GM12865 (cell line): ENCODE measurements at regions not wholly inside any gene's neighbourhood (a gene's known extent, or its start where the extent isn't known, plus 50 kb on each side); places are given as distances from the start of the nearest gene placed in this dataset.

Source experiments
- DNase-seq: peaks from one replicate; pipeline ENCODE4 v3.0.0; 2010; ENCODE audit warnings: low read depth
- H3K4me3 ChIP-seq: 2 replicates; pipeline ENCODE4 v1.5.1; 2011; ENCODE audit warnings: mild to moderate bottlenecking, low read depth, low read length, control low read depth
- CTCF ChIP-seq: IDR thresholded peaks from 2 replicates; pipeline ENCODE4 v1.5.1; 2011; ENCODE audit warnings: low read length, control low read depth, low read depth, inconsistent platforms; ENCODE audit not compliant: insufficient read depth; ENCODE audit errors: missing control alignments

- DNase-seq = no peak
- no peak for TF ChIP-seq CTCF
- H3K4me3 ChIP-seq = no peak overlapping the region
These were observed 244.2 kb upstream of the CCDC196 start for GRCh38 chr14:66242001-66242400.

GRCh38 chr14:66244834-66245233 lies 241.3 kb upstream of the CCDC196 start:
- no peak for DNase-seq
- TF ChIP-seq CTCF = no peak
- H3K4me3 ChIP-seq = no peak overlapping the region

GRCh38 chr14:66247662-66248193 lies 238.4 kb upstream of the CCDC196 start:
- TF ChIP-seq CTCF = no peak
- no peak overlapping the region for H3K4me3 ChIP-seq
- no peak for DNase-seq

- no peak overlapping the region for H3K4me3 ChIP-seq
- TF ChIP-seq CTCF = no peak
- no peak for DNase-seq
These were observed 237.9 kb upstream of the CCDC196 start for GRCh38 chr14:66248256-66248655.

- no peak for TF ChIP-seq CTCF
- DNase-seq = no peak
- H3K4me3 ChIP-seq = no peak overlapping the region
These were observed 236.6 kb upstream of the CCDC196 start for GRCh38 chr14:66249544-66249943.

- H3K4me3 ChIP-seq = no peak overlapping the region
- DNase-seq = no peak
- TF ChIP-seq CTCF = no peak
These were observed 232.1 kb upstream of the CCDC196 start for GRCh38 chr14:66254038-66254437.

- TF ChIP-seq CTCF = no peak
- no peak overlapping the region for H3K4me3 ChIP-seq
- DNase-seq = no peak
These were observed 217.3 kb upstream of the CCDC196 start for GRCh38 chr14:66268802-66269334.
